ENCODE measurements at regions not wholly inside any gene's neighbourhood (a gene's known extent, or its start where the extent isn't known, plus 50 kb on each side); places are given as distances from the start of the nearest gene placed in this dataset.
"Not testable (repeated sequence)": the region's sequence is repeated elsewhere in the genome, so short reads cannot be mapped to it uniquely, and the experiment has no call there.

GRCh38 chr13:84702174-84702573, 819.9 kb upstream of the SLITRK1 start:
- DNase-seq (no peak), ATAC-seq (no peak)
- 86 to 89% (median 86%) methylated on average over 11 of the region's 11 CpGs for WGBS, 3 donors
- intact Hi-C loops (cut with DNase I) = no loop called here
- no peak overlapping the region for H3K27ac ChIP-seq
- no peaks in the 10 kb centered on the region for H3K36me3 ChIP-seq (ENCODE audit: insufficient read depth in 1 of 2, low read depth in 1 of 2)
- H3K4me1 ChIP-seq = no peaks in the 10 kb centered on the region
- H3K9me3 ChIP-seq = no peaks in the 10 kb centered on the region
- no peak overlapping the region for H3K4me3 ChIP-seq
- TF ChIP-seq CTCF (IDR thresholded peaks at IDR 0.05) = no peak
- no peaks in the 10 kb centered on the region for H3K27me3 ChIP-seq (ENCODE audit: insufficient read depth in 3 of 3, low read length in 2 of 3)

GRCh38 chr13:84697591-84697990, 815.3 kb upstream of the SLITRK1 start:
- H3K27ac ChIP-seq; H3K9me3 ChIP-seq; intact Hi-C loops (cut with DNase I); H3K4me3 ChIP-seq; H3K36me3 ChIP-seq (ENCODE audit: insufficient read depth in 1 of 2, low read depth in 1 of 2); ATAC-seq; H3K4me1 ChIP-seq; H3K27me3 ChIP-seq (ENCODE audit: insufficient read depth in 3 of 3, low read length in 2 of 3); DNase-seq: not testable (repeated sequence)
- WGBS, 3 donors = 41 to 49% (median 45%) methylated on average over 1 of the region's 1 CpG

- intact Hi-C loops (cut with DNase I) = no loop called here
- 76 to 87% (median 86%) methylated on average over 5 of the region's 5 CpGs for WGBS, 3 donors
Measured at GRCh38 chr13:84686973-84687372, 804.7 kb upstream of the SLITRK1 start.

GRCh38 chr13:84686458-84686857, 804.2 kb upstream of the SLITRK1 start:
- no peak for TF ChIP-seq CTCF (IDR thresholded peaks at IDR 0.05)

More at GRCh38 chr13:84686973-84687372, 804.7 kb upstream of the SLITRK1 start:
- Histone ChIP-seq H3K4me3 (no peak overlapping the region), H3K9me3 (no peaks in the 10 kb centered on the region), H3K27ac (no peak overlapping the region), H3K27me3 (ENCODE audit: insufficient read depth in 3 of 3, low read length in 2 of 3) (peaks cover 0 to 2% (median 0%) of the 10 kb centered on the region in 3 donors), H3K36me3 (ENCODE audit: insufficient read depth in 1 of 2, low read depth in 1 of 2) (no peaks in the 10 kb centered on the region), H3K4me1 (no peaks in the 10 kb centered on the region)
- ATAC-seq (no peak), DNase-seq (no peak)
- TF ChIP-seq CTCF (IDR thresholded peaks at IDR 0.05) = no peak

GRCh38 chr13:84684804-84685203, 802.5 kb upstream of the SLITRK1 start:
- Histone ChIP-seq H3K9me3 (no peaks in the 10 kb centered on the region), H3K4me3 (no peak overlapping the region), H3K27me3 (ENCODE audit: insufficient read depth in 3 of 3, low read length in 2 of 3) (peaks cover 0 to 2% (median 0%) of the 10 kb centered on the region in 3 donors), H3K36me3 (ENCODE audit: insufficient read depth in 1 of 2, low read depth in 1 of 2) (no peaks in the 10 kb centered on the region), H3K27ac (no peak overlapping the region), H3K4me1 (no peaks in the 10 kb centered on the region)
- DNase-seq (no peak), ATAC-seq (no peak)
- WGBS, 3 donors = 74 to 81% (median 75%) methylated on average over 6 of the region's 6 CpGs
- intact Hi-C loops (cut with DNase I) = no loop called here
- TF ChIP-seq CTCF (IDR thresholded peaks at IDR 0.05) = no peak

More at GRCh38 chr13:84686458-84686857, 804.2 kb upstream of the SLITRK1 start:
- intact Hi-C loops (cut with DNase I) = no loop called here
- Histone ChIP-seq H3K27me3 (ENCODE audit: insufficient read depth in 3 of 3, low read length in 2 of 3) (peaks cover 0 to 2% (median 0%) of the 10 kb centered on the region in 3 donors), H3K36me3 (ENCODE audit: insufficient read depth in 1 of 2, low read depth in 1 of 2) (no peaks in the 10 kb centered on the region), H3K9me3 (no peaks in the 10 kb centered on the region), H3K4me3 (no peak overlapping the region), H3K27ac (no peak overlapping the region), H3K4me1 (no peaks in the 10 kb centered on the region)
- DNase-seq = no peak
- 66 to 85% (median 76%) methylated on average over 1 of the region's 1 CpG for WGBS, 3 donors
- ATAC-seq = no peak
